ENCODE measurements at regions not wholly inside any gene's neighbourhood (a gene's known extent, or its start where the extent isn't known, plus 50 kb on each side); places are given as distances from the start of the nearest gene placed in this dataset.
"Not testable (repeated sequence)": the region's sequence is repeated elsewhere in the genome, so short reads cannot be mapped to it uniquely, and the experiment has no call there.

- TF ChIP-seq CTCF (IDR thresholded peaks at IDR 0.05) (no peak), POLR2A (IDR thresholded peaks at IDR 0.05) (no peak)
- Histone ChIP-seq H3K27me3 (no peaks in the 10 kb centered on the region), H3K4me1 (no peaks in the 10 kb centered on the region), H3K36me3 (replicated peaks in 1 of 2; ENCODE audit: insufficient read depth in 1 of 2, low read depth in 2 of 2) (no peaks in the 10 kb centered on the region), H3K9me3 (no peaks in the 10 kb centered on the region), H3K27ac (no peak overlapping the region), H3K4me3 (no peak overlapping the region)
- intact Hi-C loops (cut with DNase I) = no loop called here
- 47 to 51% methylated on average over 4 of the region's 4 CpGs for WGBS, 2 donors
- no peak for ATAC-seq
- DNase-seq = no peak
These were observed 303.4 kb upstream of the NCKAP5 start for GRCh38 chr2:133871545-133872209.

GRCh38 chr2:133878326-133878725 lies 310.1 kb upstream of the NCKAP5 start:
- no peaks in the 10 kb centered on the region for H3K4me1 ChIP-seq
- no peak overlapping the region for H3K27ac ChIP-seq
- H3K36me3 ChIP-seq (replicated peaks in 1 of 2; ENCODE audit: insufficient read depth in 1 of 2, low read depth in 2 of 2) = no peaks in the 10 kb centered on the region
- H3K27me3 ChIP-seq = no peaks in the 10 kb centered on the region
- intact Hi-C loops (cut with DNase I) = no loop called here
- no peak for ATAC-seq
- DNase-seq = no peak
- H3K9me3 ChIP-seq = no peaks in the 10 kb centered on the region
- TF ChIP-seq CTCF (IDR thresholded peaks at IDR 0.05) (no peak), POLR2A (IDR thresholded peaks at IDR 0.05) (no peak)
- H3K4me3 ChIP-seq = no peak overlapping the region
- 81 to 90% methylated on average over 5 of the region's 5 CpGs for WGBS, 2 donors

- H3K4me3 ChIP-seq = no peak overlapping the region
- WGBS, 2 donors = 92 to 94% methylated on average over 1 of the region's 1 CpG
- no peak overlapping the region for H3K27ac ChIP-seq
- intact Hi-C loops (cut with DNase I) = no loop called here
- H3K4me1 ChIP-seq = no peaks in the 10 kb centered on the region
- TF ChIP-seq POLR2A (IDR thresholded peaks at IDR 0.05) = no peak
- no peak for TF ChIP-seq CTCF (IDR thresholded peaks at IDR 0.05)
- H3K27me3 ChIP-seq = no peaks in the 10 kb centered on the region
- no peaks in the 10 kb centered on the region for H3K9me3 ChIP-seq
- DNase-seq (no peak), ATAC-seq (no peak)
- H3K36me3 ChIP-seq (replicated peaks in 1 of 2; ENCODE audit: insufficient read depth in 1 of 2, low read depth in 2 of 2) = no peaks in the 10 kb centered on the region
These were observed 311.4 kb upstream of the NCKAP5 start for GRCh38 chr2:133879703-133880102.

GRCh38 chr2:133882159-133882558 lies 313.9 kb upstream of the NCKAP5 start:
- intact Hi-C loops (cut with DNase I); H3K36me3 ChIP-seq (replicated peaks in 1 of 2; ENCODE audit: insufficient read depth in 1 of 2, low read depth in 2 of 2); H3K9me3 ChIP-seq; H3K27me3 ChIP-seq; H3K4me1 ChIP-seq; H3K4me3 ChIP-seq; ATAC-seq; H3K27ac ChIP-seq; DNase-seq: not testable (repeated sequence)
- 77 to 78% methylated on average over 4 of the region's 4 CpGs for WGBS, 2 donors

GRCh38 chr2:133884739-133885381 lies 316.6 kb upstream of the NCKAP5 start:
- TF ChIP-seq POLR2A (IDR thresholded peaks at IDR 0.05) = no peak
- no peak for TF ChIP-seq CTCF (IDR thresholded peaks at IDR 0.05)
- no peak overlapping the region for H3K27ac ChIP-seq
- no peaks in the 10 kb centered on the region for H3K36me3 ChIP-seq (replicated peaks in 1 of 2; ENCODE audit: insufficient read depth in 1 of 2, low read depth in 2 of 2)
- no peak for ATAC-seq
- no peaks in the 10 kb centered on the region for H3K27me3 ChIP-seq
- intact Hi-C loops (cut with DNase I) = no loop called here
- no peaks in the 10 kb centered on the region for H3K4me1 ChIP-seq
- H3K9me3 ChIP-seq = no peaks in the 10 kb centered on the region
- H3K4me3 ChIP-seq = no peak overlapping the region
- WGBS, 2 donors = 49 to 69% methylated on average over 2 of the region's 2 CpGs
- DNase-seq = no peak
